K562 (cell line): ENCODE measurements at regions not wholly inside any gene's neighbourhood (a gene's known extent, or its start where the extent isn't known, plus 50 kb on each side); places are given as distances from the start of the nearest gene placed in this dataset.
A peak's percentile ranks its signal among the peaks of the same experiment; 100 is the strongest.

Source experiments
- BHLHE40 ChIP-seq: IDR thresholded peaks from 2 replicates; pipeline ENCODE4 v1.6.1; 2011; ENCODE audit warnings: low read length, improper control_type of control experiment
- CBFB ChIP-seq: sonication (generic); formaldehyde crosslinking; IDR thresholded peaks from 2 replicates; pipeline ENCODE4 v1.4.0; 2020; ENCODE audit warnings: mild to moderate bottlenecking, missing genetic modification reagents
- FOXA3 ChIP-seq, 2 experiments: fragments of 450-650 bp in 1 of 2; sonication (generic) in 1 of 2; formaldehyde crosslinking; IDR thresholded peaks in 1 of 2; conservative IDR thresholded peaks in 1 of 2; 2 replicates each; pipeline versions ENCODE4 v1.4.0 to v1.8.0; 2020 to 2022; ENCODE audit warnings: mild to moderate bottlenecking in 2 of 2, missing genetic modification reagents in 1 of 2
- HNRNPUL1 ChIP-seq: fragments of 200-400 bp; formaldehyde crosslinking; IDR thresholded peaks from 2 replicates; pipeline ENCODE4 v1.6.1; 2017; ENCODE audit warnings: low read length
- LCOR ChIP-seq: sonication (generic); formaldehyde crosslinking; IDR thresholded peaks from 2 replicates; pipeline ENCODE4 v1.8.0; 2022; ENCODE audit warnings: mild to moderate bottlenecking, missing genetic modification reagents
- MIER1 ChIP-seq: fragments of 450-650 bp; IDR thresholded peaks from 2 replicates; pipeline ENCODE4 v1.6.1; 2016; ENCODE audit warnings: antibody characterized with exemption, mild to moderate bottlenecking, low read depth
- POLR3G ChIP-seq: IDR thresholded peaks from 2 replicates; pipeline ENCODE4 v1.6.1; 2011; ENCODE audit not compliant: insufficient read length, insufficient replicate concordance; ENCODE audit errors: extremely low read depth
- PPARD ChIP-seq: fragments of 250-450 bp; sonication (Bioruptor Pico); IDR thresholded peaks from 2 replicates; pipeline ENCODE4 v1.8.0; 2022; ENCODE audit warnings: inconsistent platforms, mild to moderate bottlenecking, moderate library complexity
- SMARCA5 ChIP-seq: fragments of 450-650 bp; IDR thresholded peaks from 2 replicates; pipeline ENCODE4 v1.6.1; 2016
- TAF9B ChIP-seq: fragments of 450-650 bp; IDR thresholded peaks from 2 replicates; pipeline ENCODE4 v1.6.1; 2018; ENCODE audit warnings: mild to moderate bottlenecking; ENCODE audit not compliant: partially characterized antibody
- THAP12 ChIP-seq: fragments of 250-450 bp; sonication (Bioruptor Pico); IDR thresholded peaks from 2 replicates; pipeline ENCODE4 v1.9.0; 2021; ENCODE audit warnings: mild to moderate bottlenecking, inconsistent platforms
- YBX1 ChIP-seq: fragments of 450-650 bp; IDR thresholded peaks from 2 replicates; pipeline ENCODE4 v1.7.1; 2016; ENCODE audit warnings: mild to moderate bottlenecking
- ZFP36 ChIP-seq: fragments of 150-350 bp; IDR thresholded peaks from 2 replicates; pipeline ENCODE4 v1.6.1; 2018; ENCODE audit warnings: low read length, low read depth; ENCODE audit not compliant: partially characterized antibody
- ZKSCAN1 ChIP-seq: fragments of 150-350 bp; IDR thresholded peaks from 2 replicates; pipeline ENCODE4 v1.6.1; 2016; ENCODE audit warnings: low read depth, low read length
- ZNF316 ChIP-seq: fragments of 450-650 bp; IDR thresholded peaks from 2 replicates; pipeline ENCODE4 v1.6.1; 2016
- ZNF347 ChIP-seq: fragments of 450-650 bp; formaldehyde crosslinking; IDR thresholded peaks from 2 replicates; pipeline ENCODE4 v1.4.0; 2020; ENCODE audit warnings: low read depth, mild to moderate bottlenecking, moderate library complexity
- ZNF77 ChIP-seq: fragments of 250-450 bp; sonication (Bioruptor Pico); IDR thresholded peaks from 2 replicates; pipeline ENCODE4 v1.5.0; 2020
- TF ChIP-seq, protein P1 (sequence below): fragments of 250-450 bp; sonication (Bioruptor Pico); IDR thresholded peaks from 2 replicates; pipeline ENCODE4 v1.8.0; 2022; ENCODE audit warnings: inconsistent platforms

GRCh38 chr6:156719720-156720563, 57.2 kb upstream of the ARID1B start (continued):
- no peak for TF ChIP-seq THAP12 (CRISPR knock-in tag)
- no peak for TF ChIP-seq PPARD (CRISPR knock-in tag)
- TF ChIP-seq POLR3G = no peak
- peak in 1 of 2 experiments; percentile 81; a peak in 2 of 4 replicates for TF ChIP-seq FOXA3 (CRISPR knock-in tag; conservative IDR thresholded peaks at IDR 0.05 in 1 of 2, IDR thresholded peaks at IDR 0.05 in 1 of 2)
- TF ChIP-seq TAF9B = no peak
- TF ChIP-seq BHLHE40 = peak; percentile 92
- no peak for TF ChIP-seq MIER1
- no peak for TF ChIP-seq HNRNPUL1
- 0 out of 2 replicates have a peak, but pooled peaks have one; percentile 42 for TF ChIP-seq ZNF316
- no peak for TF ChIP-seq ZNF77
- TF ChIP-seq SMARCA5 = peak; percentile 55; the same call in 1 of the 2 replicates
- TF ChIP-seq, protein P1, sequence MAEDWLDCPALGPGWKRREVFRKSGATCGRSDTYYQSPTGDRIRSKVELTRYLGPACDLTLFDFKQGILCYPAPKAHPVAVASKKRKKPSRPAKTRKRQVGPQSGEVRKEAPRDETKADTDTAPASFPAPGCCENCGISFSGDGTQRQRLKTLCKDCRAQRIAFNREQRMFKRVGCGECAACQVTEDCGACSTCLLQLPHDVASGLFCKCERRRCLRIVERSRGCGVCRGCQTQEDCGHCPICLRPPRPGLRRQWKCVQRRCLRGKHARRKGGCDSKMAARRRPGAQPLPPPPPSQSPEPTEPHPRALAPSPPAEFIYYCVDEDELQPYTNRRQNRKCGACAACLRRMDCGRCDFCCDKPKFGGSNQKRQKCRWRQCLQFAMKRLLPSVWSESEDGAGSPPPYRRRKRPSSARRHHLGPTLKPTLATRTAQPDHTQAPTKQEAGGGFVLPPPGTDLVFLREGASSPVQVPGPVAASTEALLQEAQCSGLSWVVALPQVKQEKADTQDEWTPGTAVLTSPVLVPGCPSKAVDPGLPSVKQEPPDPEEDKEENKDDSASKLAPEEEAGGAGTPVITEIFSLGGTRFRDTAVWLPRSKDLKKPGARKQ (CRISPR knock-in tag) = no peak
- TF ChIP-seq ZFP36 = peak; percentile 8
- peak; percentile 59; the same call in 1 of the 2 replicates for TF ChIP-seq LCOR (CRISPR knock-in tag)
- no peak for TF ChIP-seq CBFB (CRISPR knock-in tag)
- TF ChIP-seq ZNF347 (CRISPR knock-in tag) = no peak
- TF ChIP-seq ZKSCAN1 = peak; percentile 45; the same call in 1 of the 2 replicates
- no peak for TF ChIP-seq YBX1
